BJ (cell line): ENCODE measurements at regions not wholly inside any gene's neighbourhood (a gene's known extent, or its start where the extent isn't known, plus 50 kb on each side); places are given as distances from the start of the nearest gene placed in this dataset.

Experiments used
- CTCF ChIA-PET: fragments of 350-600 bp; formaldehyde crosslinking; extraction: SDS; loops from one replicate; lab custom pipeline; 2021; ENCODE audit warnings: antibody characterized with exemption, inconsistent platforms; lab: Yijun Ruan, JAX
- POLR2A ChIA-PET: fragments of 300-600 bp; sonication (Branson Sonifier 250); formaldehyde crosslinking; extraction: SDS; loops from one replicate; lab custom pipeline; 2021; ENCODE audit warnings: antibody characterized with exemption; lab: Charles Lee
- DNase-seq: peaks from one replicate; pipeline ENCODE4 v3.0.0-alpha.2; 2011; ENCODE audit warnings: low read depth
- H3K27me3 ChIP-seq: 2 replicates; pipeline ENCODE4 v1.6.0; 2011; ENCODE audit warnings: low read length; ENCODE audit not compliant: control insufficient read depth, insufficient read depth
- H3K36me3 ChIP-seq: 2 replicates; pipeline ENCODE4 v1.5.1; 2011; ENCODE audit warnings: low read length; ENCODE audit not compliant: control insufficient read depth, insufficient read depth
- H3K4me3 ChIP-seq: 2 replicates; pipeline ENCODE4 v1.5.1; 2011; ENCODE audit warnings: low read depth, mild to moderate bottlenecking, control low read depth, low read length
- CTCF ChIP-seq: IDR thresholded peaks from 2 replicates; pipeline ENCODE4 v1.5.1; 2011; ENCODE audit warnings: low read depth, mild to moderate bottlenecking, control low read depth, inconsistent platforms, low read length, moderate library complexity; ENCODE audit not compliant: insufficient read depth

GRCh38 chr14:22419620-22420019 lies 169.4 kb downstream of the DAD1 start:
- Histone ChIP-seq H3K36me3 (no peaks in the 10 kb centered on the region), H3K4me3 (no peak overlapping the region), H3K27me3 (no peaks in the 10 kb centered on the region; the same call in 1 of the 2 replicates)
- POLR2A ChIA-PET = no interaction called here
- CTCF ChIA-PET = interaction anchor here (1.5 kb wide), 1 partner anchor 52 kb away, joined by 3 read pairs; no protein-coding TSS in a partner anchor
- TF ChIP-seq CTCF = no peak
- DNase-seq = no peak

- ChIA-PET POLR2A (no interaction called here), CTCF (interaction anchor here (1.2 to 1.5 kb wide), 2 partner anchors 53 to 151 kb away, joined by 3 read pairs; no protein-coding TSS in a partner anchor)
- DNase-seq = no peak
- Histone ChIP-seq H3K36me3 (no peaks in the 10 kb centered on the region), H3K27me3 (no peaks in the 10 kb centered on the region), H3K4me3 (no peak overlapping the region)
- no peak for TF ChIP-seq CTCF
Observed at GRCh38 chr14:22418631-22419030, 170.4 kb downstream of the DAD1 start.

- no peaks in the 10 kb centered on the region for H3K36me3 ChIP-seq
- POLR2A ChIA-PET = no interaction called here
- no peak for DNase-seq
- no peak for TF ChIP-seq CTCF
- no peaks in the 10 kb centered on the region for H3K27me3 ChIP-seq
- H3K4me3 ChIP-seq = no peak overlapping the region
- CTCF ChIA-PET = interaction anchor here (1.2 kb wide), 1 partner anchor 152 kb away, joined by 3 read pairs; no protein-coding TSS in a partner anchor
Observed at GRCh38 chr14:22417914-22418313, 171.1 kb downstream of the DAD1 start.

- no peaks in the 10 kb centered on the region for H3K36me3 ChIP-seq
- TF ChIP-seq CTCF = no peak
- H3K27me3 ChIP-seq = no peaks in the 10 kb centered on the region
- no peak overlapping the region for H3K4me3 ChIP-seq
- DNase-seq = no peak
- POLR2A ChIA-PET = no interaction called here
- CTCF ChIA-PET = interaction anchor here (0.5 kb wide), 1 partner anchor 11 kb away, joined by 3 read pairs; no protein-coding TSS in a partner anchor
Observed at GRCh38 chr14:22416193-22416592, 172.8 kb downstream of the DAD1 start.

- TF ChIP-seq CTCF = no peak
- no peaks in the 10 kb centered on the region for H3K27me3 ChIP-seq
- POLR2A ChIA-PET = no interaction called here
- H3K36me3 ChIP-seq = no peaks in the 10 kb centered on the region
- CTCF ChIA-PET = interaction anchor here (0.5 to 1.7 kb wide), 2 partner anchors 11 to 19 kb away, joined by 3 read pairs; no protein-coding TSS in a partner anchor
- no peak for DNase-seq
- no peak overlapping the region for H3K4me3 ChIP-seq
Observed at GRCh38 chr14:22415605-22415959, 173.4 kb downstream of the DAD1 start.
